BLaER1 treated with 17β-estradiol and CSF1 and Interleukin-3, amounts not matched to agents 10 nM and 100 nM (cell line): ENCODE measurements at regions not wholly inside any gene's neighbourhood (a gene's known extent, or its start where the extent isn't known, plus 50 kb on each side); places are given as distances from the start of the nearest gene placed in this dataset.

Experiments
- H3K27ac ChIP-seq, 11 experiments: shearing (Covaris generic); formaldehyde crosslinking; 2 replicates each; pipeline ENCODE4 v1.8.1; 2022
- H3K27me3 ChIP-seq, 11 experiments: shearing (Covaris generic); formaldehyde crosslinking; 2 replicates each; pipeline ENCODE4 v1.8.1; 2022
- H3K36me3 ChIP-seq, 11 experiments: shearing (Covaris generic); formaldehyde crosslinking; 2 replicates each; pipeline ENCODE4 v1.8.1; 2022
- H3K4me1 ChIP-seq, 10 experiments: shearing (Covaris generic); formaldehyde crosslinking; 2 replicates each; pipeline ENCODE4 v1.8.1; 2022
- H3K4me2 ChIP-seq, 11 experiments: shearing (Covaris generic); formaldehyde crosslinking; 2 replicates each; pipeline ENCODE4 v1.8.1; 2022
- H3K4me3 ChIP-seq, 10 experiments: shearing (Covaris generic); formaldehyde crosslinking; 2 replicates each; pipeline ENCODE4 v1.8.1; 2022
- H3K9ac ChIP-seq, 11 experiments: shearing (Covaris generic); formaldehyde crosslinking; 2 replicates each; pipeline ENCODE4 v1.8.1; 2022
- H3K9me3 ChIP-seq, 11 experiments: shearing (Covaris generic); formaldehyde crosslinking; replicated peaks in 1 of 11; 2 replicates each; pipeline ENCODE4 v1.8.1; 2022
- H4K20me1 ChIP-seq, 11 experiments: shearing (Covaris generic); formaldehyde crosslinking; 2 replicates each; pipeline ENCODE4 v1.8.1; 2022
- Cebpa-rat ChIP-seq, 11 experiments: shearing (Covaris generic); IDR thresholded peaks; 2 replicates each; pipeline ENCODE4 v1.8.1; 2022

GRCh38 chr2:16228951-16229350 is 288.6 kb downstream of the MYCN start:
- Histone ChIP-seq H3K4me2 (no peak overlapping the region), H3K4me3 (no peak overlapping the region), H3K4me1 (no peaks in the 10 kb centered on the region), H3K27me3 (no peaks in the 10 kb centered on the region), H3K36me3 (no peaks in the 10 kb centered on the region), H3K9ac (no peak overlapping the region), H4K20me1 (no peaks in the 10 kb centered on the region), H3K27ac (no peak overlapping the region), H3K9me3 (no peaks in the 10 kb centered on the region)
- no peak for TF ChIP-seq Cebpa-rat (IDR thresholded peaks at IDR 0.05)

GRCh38 chr2:16228471-16228870 is 288.1 kb downstream of the MYCN start:
- Histone ChIP-seq H3K36me3 (no peaks in the 10 kb centered on the region), H3K27ac (no peak overlapping the region), H3K27me3 (no peaks in the 10 kb centered on the region), H3K9ac (no peak overlapping the region), H3K4me2 (no peak overlapping the region), H3K4me3 (no peak overlapping the region), H3K4me1 (no peaks in the 10 kb centered on the region), H3K9me3 (no peaks in the 10 kb centered on the region), H4K20me1 (no peaks in the 10 kb centered on the region)
- TF ChIP-seq Cebpa-rat (IDR thresholded peaks at IDR 0.05), result no peak

DNA sequence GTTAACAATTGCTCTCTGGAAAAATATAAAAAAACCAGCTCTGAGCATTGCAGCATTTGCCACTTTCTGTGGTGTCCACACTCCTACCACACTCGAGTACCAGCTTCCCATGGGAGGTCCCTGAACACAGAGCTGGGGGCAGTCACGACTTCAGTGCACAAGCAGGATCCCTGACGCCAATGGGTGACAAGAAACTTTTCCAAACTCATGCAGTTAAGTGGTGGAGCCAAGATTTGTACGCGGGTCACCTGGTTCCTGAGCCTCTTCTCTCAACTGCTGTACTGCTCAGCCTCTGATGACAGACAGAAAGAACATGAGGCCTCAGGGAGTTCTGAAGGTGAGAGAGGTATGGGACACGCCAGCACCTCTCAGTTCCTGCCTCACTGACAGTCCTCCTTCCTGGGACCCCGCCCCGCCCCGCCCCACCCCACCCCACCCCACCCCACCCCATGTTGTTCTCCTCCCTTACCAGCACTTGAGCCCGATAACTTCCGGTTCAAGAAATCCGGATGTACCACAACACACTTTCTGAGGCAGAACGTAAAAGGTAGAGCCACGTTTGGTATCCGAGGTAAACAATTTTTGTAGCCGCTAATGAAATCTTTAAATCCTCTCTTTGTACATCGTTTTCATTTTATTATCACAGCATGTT is 287.6 kb downstream of the MYCN start:
- no peak overlapping the region for H3K4me3 ChIP-seq
- no peak overlapping the region for H3K9ac ChIP-seq
- TF ChIP-seq Cebpa-rat (IDR thresholded peaks at IDR 0.05), result no peak

GRCh38 chr2:16226943-16227664 is 286.8 kb downstream of the MYCN start:
- H3K4me2 ChIP-seq, result no peak overlapping the region
- no peak overlapping the region for H3K4me3 ChIP-seq

More for the DNA sequence above, 287.6 kb downstream of the MYCN start:
- no peaks in the 10 kb centered on the region for H3K9me3 ChIP-seq
- H3K27ac ChIP-seq, result no peak overlapping the region
- H4K20me1 ChIP-seq, result no peaks in the 10 kb centered on the region
- H3K27me3 ChIP-seq, result no peaks in the 10 kb centered on the region
- no peaks in the 10 kb centered on the region for H3K4me1 ChIP-seq
- no peaks in the 10 kb centered on the region for H3K36me3 ChIP-seq
- no peak overlapping the region for H3K4me2 ChIP-seq

DNA sequence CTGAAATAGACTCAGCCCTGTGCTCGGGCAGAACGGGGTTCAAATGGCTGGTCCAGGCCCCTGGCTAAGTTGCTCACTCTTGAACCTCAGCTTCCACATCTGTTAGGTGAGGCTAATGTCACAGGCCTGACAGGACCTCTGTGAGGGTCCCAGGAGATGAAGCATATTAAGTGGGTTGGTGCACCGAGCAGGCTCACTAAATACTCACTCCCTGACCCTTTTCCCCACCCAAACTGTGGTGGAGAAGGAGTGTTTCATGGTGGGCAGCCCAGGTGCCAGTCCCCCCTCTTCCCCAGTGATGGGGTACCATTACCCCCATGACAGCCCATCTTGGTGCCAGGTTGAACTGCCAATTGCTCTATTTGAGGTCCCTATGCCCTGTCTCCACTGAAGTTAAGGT is 286.0 kb downstream of the MYCN start:
- TF ChIP-seq Cebpa-rat (IDR thresholded peaks at IDR 0.05), result no peak
- Histone ChIP-seq H3K4me1 (no peaks in the 10 kb centered on the region), H3K4me2 (no peak overlapping the region), H4K20me1 (no peaks in the 10 kb centered on the region), H3K4me3 (no peak overlapping the region), H3K9me3 (no peaks in the 10 kb centered on the region), H3K27ac (no peak overlapping the region), H3K27me3 (no peaks in the 10 kb centered on the region), H3K36me3 (no peaks in the 10 kb centered on the region), H3K9ac (no peak overlapping the region)

More at GRCh38 chr2:16226943-16227664, 286.8 kb downstream of the MYCN start:
- no peaks in the 10 kb centered on the region for H3K9me3 ChIP-seq
- H3K36me3 ChIP-seq, result no peaks in the 10 kb centered on the region
- no peaks in the 10 kb centered on the region for H4K20me1 ChIP-seq
- TF ChIP-seq Cebpa-rat (IDR thresholded peaks at IDR 0.05), result no peak
- no peaks in the 10 kb centered on the region for H3K27me3 ChIP-seq
- H3K4me1 ChIP-seq, result no peaks in the 10 kb centered on the region
- H3K9ac ChIP-seq, result no peak overlapping the region
- no peak overlapping the region for H3K27ac ChIP-seq

GRCh38 chr2:16225545-16225944 is 285.2 kb downstream of the MYCN start:
- H3K9me3 ChIP-seq, result no peaks in the 10 kb centered on the region
- no peak overlapping the region for H3K27ac ChIP-seq
- no peaks in the 10 kb centered on the region for H3K36me3 ChIP-seq
- H3K9ac ChIP-seq, result no peak overlapping the region
- no peak for TF ChIP-seq Cebpa-rat (IDR thresholded peaks at IDR 0.05)
- H3K4me3 ChIP-seq, result no peak overlapping the region
- no peaks in the 10 kb centered on the region for H3K27me3 ChIP-seq
- no peaks in the 10 kb centered on the region for H3K4me1 ChIP-seq
- no peaks in the 10 kb centered on the region for H4K20me1 ChIP-seq
- H3K4me2 ChIP-seq, result no peak overlapping the region

DNA sequence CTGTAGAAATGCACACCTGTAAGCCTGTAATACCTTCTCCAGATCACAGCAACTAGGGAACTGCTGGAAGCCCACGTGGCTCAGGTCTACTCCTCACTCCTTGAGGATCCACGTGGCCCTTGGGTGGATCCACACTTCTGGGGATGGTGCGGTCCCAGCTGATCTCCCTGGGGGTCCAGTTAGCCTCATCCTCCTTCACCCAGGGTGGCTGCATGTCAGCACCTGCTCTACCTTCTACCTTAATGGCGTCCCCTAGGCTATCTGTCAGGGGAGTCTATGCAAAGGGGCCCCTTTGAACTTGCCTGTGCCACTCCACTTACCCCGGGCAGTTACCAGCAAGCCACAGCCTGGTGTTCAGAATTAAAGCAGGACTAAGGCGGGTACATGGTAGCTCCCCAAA is 284.7 kb downstream of the MYCN start:
- H3K4me1 ChIP-seq, result no peaks in the 10 kb centered on the region
- H3K36me3 ChIP-seq, result no peaks in the 10 kb centered on the region
- TF ChIP-seq Cebpa-rat (IDR thresholded peaks at IDR 0.05), result no peak

GRCh38 chr2:16224298-16225045 is 284.1 kb downstream of the MYCN start:
- H3K27ac ChIP-seq, result no peak overlapping the region
- no peak overlapping the region for H3K4me2 ChIP-seq
- no peaks in the 10 kb centered on the region for H3K36me3 ChIP-seq
- no peaks in the 10 kb centered on the region for H3K4me1 ChIP-seq
- no peaks in the 10 kb centered on the region for H3K27me3 ChIP-seq
- H3K9ac ChIP-seq, result no peak overlapping the region
- TF ChIP-seq Cebpa-rat (IDR thresholded peaks at IDR 0.05), result no peak
- H4K20me1 ChIP-seq, result no peaks in the 10 kb centered on the region
- no peaks in the 10 kb centered on the region for H3K9me3 ChIP-seq
- no peak overlapping the region for H3K4me3 ChIP-seq

More for the DNA sequence above, 284.7 kb downstream of the MYCN start:
- no peaks in the 10 kb centered on the region for H3K9me3 ChIP-seq
- no peak overlapping the region for H3K9ac ChIP-seq
- no peak overlapping the region for H3K4me2 ChIP-seq
- no peaks in the 10 kb centered on the region for H4K20me1 ChIP-seq
- H3K4me3 ChIP-seq, result no peak overlapping the region
- H3K27ac ChIP-seq, result no peak overlapping the region
- H3K27me3 ChIP-seq, result no peaks in the 10 kb centered on the region

DNA sequence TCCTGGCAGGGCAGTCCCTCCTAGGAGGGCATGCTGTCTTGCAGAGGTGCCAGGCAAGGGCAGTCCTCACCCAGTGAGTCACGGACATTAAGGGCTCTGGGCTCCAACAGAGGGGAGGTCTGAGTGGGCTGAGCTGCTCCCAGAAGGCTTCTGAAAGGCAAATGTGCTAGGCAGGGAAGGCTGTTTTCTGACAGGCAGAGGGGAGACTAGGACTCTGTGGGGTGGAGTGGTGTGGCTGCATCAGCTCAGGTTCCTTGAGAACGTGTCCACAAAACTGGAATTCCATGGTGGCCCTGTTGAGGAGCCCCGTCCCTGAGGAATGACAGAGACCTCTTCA is 283.5 kb downstream of the MYCN start:
- Histone ChIP-seq H3K36me3 (no peaks in the 10 kb centered on the region), H3K4me1 (no peaks in the 10 kb centered on the region), H3K27ac (no peak overlapping the region), H3K9me3 (no peaks in the 10 kb centered on the region), H3K9ac (no peak overlapping the region), H3K4me3 (no peak overlapping the region), H4K20me1 (no peaks in the 10 kb centered on the region), H3K4me2 (no peak overlapping the region), H3K27me3 (no peaks in the 10 kb centered on the region)
- TF ChIP-seq Cebpa-rat (IDR thresholded peaks at IDR 0.05), result no peak
